ENCODE measurements at regions not wholly inside any gene's neighbourhood (a gene's known extent, or its start where the extent isn't known, plus 50 kb on each side); places are given as distances from the start of the nearest gene placed in this dataset.

DNA sequence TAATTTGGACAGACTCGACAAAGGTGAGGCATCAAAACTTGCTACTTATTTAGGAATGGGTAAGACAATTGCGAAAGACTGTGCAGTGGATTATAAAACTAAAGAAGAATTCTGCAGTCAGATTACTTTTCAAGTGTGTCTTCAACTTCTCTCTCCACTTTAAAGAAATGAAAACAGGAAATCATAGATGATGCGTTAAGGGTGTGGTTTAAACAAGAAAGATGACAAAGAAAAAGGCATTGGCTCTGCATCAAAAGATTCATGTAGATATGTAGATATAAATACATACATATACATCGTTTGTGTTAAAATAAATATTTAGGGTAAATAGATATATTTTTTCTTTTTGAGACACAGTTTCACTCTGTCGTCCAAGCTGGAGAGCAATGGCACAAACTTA, 74.6 kb upstream of the PARP11 start:
- ATAC-seq, result no peak
- TF ChIP-seq, protein P1, sequence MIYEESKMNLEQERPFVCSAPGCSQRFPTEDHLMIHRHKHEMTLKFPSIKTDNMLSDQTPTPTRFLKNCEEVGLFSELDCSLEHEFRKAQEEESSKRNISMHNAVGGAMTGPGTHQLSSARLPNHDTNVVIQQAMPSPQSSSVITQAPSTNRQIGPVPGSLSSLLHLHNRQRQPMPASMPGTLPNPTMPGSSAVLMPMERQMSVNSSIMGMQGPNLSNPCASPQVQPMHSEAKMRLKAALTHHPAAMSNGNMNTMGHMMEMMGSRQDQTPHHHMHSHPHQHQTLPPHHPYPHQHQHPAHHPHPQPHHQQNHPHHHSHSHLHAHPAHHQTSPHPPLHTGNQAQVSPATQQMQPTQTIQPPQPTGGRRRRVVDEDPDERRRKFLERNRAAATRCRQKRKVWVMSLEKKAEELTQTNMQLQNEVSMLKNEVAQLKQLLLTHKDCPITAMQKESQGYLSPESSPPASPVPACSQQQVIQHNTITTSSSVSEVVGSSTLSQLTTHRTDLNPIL (CRISPR knock-in tag; IDR thresholded peaks at IDR 0.05; ENCODE audit: low read depth), result no peak
- TF ChIP-seq, protein P2, sequence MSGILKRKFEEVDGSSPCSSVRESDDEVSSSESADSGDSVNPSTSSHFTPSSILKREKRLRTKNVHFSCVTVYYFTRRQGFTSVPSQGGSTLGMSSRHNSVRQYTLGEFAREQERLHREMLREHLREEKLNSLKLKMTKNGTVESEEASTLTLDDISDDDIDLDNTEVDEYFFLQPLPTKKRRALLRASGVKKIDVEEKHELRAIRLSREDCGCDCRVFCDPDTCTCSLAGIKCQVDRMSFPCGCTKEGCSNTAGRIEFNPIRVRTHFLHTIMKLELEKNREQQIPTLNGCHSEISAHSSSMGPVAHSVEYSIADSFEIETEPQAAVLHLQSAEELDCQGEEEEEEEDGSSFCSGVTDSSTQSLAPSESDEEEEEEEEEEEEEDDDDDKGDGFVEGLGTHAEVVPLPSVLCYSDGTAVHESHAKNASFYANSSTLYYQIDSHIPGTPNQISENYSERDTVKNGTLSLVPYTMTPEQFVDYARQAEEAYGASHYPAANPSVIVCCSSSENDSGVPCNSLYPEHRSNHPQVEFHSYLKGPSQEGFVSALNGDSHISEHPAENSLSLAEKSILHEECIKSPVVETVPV (CRISPR knock-in tag; IDR thresholded peaks at IDR 0.05), result no peak
- TF ChIP-seq ESRRG (CRISPR knock-in tag; IDR thresholded peaks at IDR 0.05), result no peak
- TF ChIP-seq BACH2 (CRISPR knock-in tag; IDR thresholded peaks at IDR 0.05; ENCODE audit: borderline replicate concordance), result no peak
- TF ChIP-seq ZNF8 (CRISPR knock-in tag; IDR thresholded peaks at IDR 0.05), result no peak
- no peak for TF ChIP-seq CSDC2 (CRISPR knock-in tag; IDR thresholded peaks at IDR 0.05)
- no peak for TF ChIP-seq PPARA (CRISPR knock-in tag; IDR thresholded peaks at IDR 0.05; ENCODE audit: borderline replicate concordance)
- no peak for TF ChIP-seq ZC3H10 (CRISPR knock-in tag; IDR thresholded peaks at IDR 0.05)
- TF ChIP-seq, protein P3, sequence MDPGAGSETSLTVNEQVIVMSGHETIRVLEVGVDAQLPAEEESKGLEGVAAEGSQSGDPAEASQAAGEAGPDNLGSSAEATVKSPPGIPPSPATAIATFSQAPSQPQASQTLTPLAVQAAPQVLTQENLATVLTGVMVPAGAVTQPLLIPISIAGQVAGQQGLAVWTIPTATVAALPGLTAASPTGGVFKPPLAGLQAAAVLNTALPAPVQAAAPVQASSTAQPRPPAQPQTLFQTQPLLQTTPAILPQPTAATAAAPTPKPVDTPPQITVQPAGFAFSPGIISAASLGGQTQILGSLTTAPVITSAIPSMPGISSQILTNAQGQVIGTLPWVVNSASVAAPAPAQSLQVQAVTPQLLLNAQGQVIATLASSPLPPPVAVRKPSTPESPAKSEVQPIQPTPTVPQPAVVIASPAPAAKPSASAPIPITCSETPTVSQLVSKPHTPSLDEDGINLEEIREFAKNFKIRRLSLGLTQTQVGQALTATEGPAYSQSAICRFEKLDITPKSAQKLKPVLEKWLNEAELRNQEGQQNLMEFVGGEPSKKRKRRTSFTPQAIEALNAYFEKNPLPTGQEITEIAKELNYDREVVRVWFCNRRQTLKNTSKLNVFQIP (CRISPR knock-in tag; IDR thresholded peaks at IDR 0.05; ENCODE audit: borderline replicate concordance, low read depth), result no peak
- no peak for TF ChIP-seq ISL1 (CRISPR knock-in tag; IDR thresholded peaks at IDR 0.05)
- no peak for TF ChIP-seq ZFP30 (CRISPR knock-in tag; IDR thresholded peaks at IDR 0.05)
- no peak for TF ChIP-seq TCF4 (CRISPR knock-in tag; IDR thresholded peaks at IDR 0.05; ENCODE audit: borderline replicate concordance)
- no peak for TF ChIP-seq ZFP3 (CRISPR knock-in tag; IDR thresholded peaks at IDR 0.05)
- no peak for TF ChIP-seq OSR1 (CRISPR knock-in tag; IDR thresholded peaks at IDR 0.05)
- TF ChIP-seq ZNF565 (CRISPR knock-in tag; conservative IDR thresholded peaks at IDR 0.05; ENCODE audit: low read depth), result no peak
- no peak for TF ChIP-seq ZNF70 (CRISPR knock-in tag; IDR thresholded peaks at IDR 0.05)
- no peak for TF ChIP-seq RARB (CRISPR knock-in tag; IDR thresholded peaks at IDR 0.05)

DNA sequence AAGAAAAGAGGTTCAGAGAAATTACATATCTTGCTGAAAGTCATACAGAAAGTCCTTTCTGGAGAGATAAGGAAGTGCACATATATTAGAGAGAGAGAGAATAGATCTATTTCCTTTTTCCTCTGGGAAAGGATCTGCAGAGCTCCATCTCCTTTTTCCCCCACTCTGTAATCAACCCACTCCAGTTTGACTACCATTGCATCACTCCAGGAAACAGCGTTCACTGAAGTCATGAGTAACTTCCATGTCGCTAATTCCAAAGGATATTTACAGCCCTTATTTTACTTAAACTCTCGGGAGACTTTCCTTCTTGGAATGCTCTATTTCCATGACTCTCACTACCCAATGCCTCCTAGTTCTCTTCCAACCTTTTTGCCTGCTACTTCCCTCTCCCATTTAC, 72.5 kb upstream of the PARP11 start:
- no peak for TF ChIP-seq TOX (CRISPR knock-in tag; IDR thresholded peaks at IDR 0.05; ENCODE audit: borderline replicate concordance)
- no peak for TF ChIP-seq RARB (CRISPR knock-in tag; IDR thresholded peaks at IDR 0.05)
- TF ChIP-seq SNAI2 (CRISPR knock-in tag; IDR thresholded peaks at IDR 0.05), result no peak
- TF ChIP-seq CSDC2 (CRISPR knock-in tag; IDR thresholded peaks at IDR 0.05), result no peak
- TF ChIP-seq TCF4 (CRISPR knock-in tag; IDR thresholded peaks at IDR 0.05; ENCODE audit: borderline replicate concordance), result no peak
- TF ChIP-seq, protein P4, sequence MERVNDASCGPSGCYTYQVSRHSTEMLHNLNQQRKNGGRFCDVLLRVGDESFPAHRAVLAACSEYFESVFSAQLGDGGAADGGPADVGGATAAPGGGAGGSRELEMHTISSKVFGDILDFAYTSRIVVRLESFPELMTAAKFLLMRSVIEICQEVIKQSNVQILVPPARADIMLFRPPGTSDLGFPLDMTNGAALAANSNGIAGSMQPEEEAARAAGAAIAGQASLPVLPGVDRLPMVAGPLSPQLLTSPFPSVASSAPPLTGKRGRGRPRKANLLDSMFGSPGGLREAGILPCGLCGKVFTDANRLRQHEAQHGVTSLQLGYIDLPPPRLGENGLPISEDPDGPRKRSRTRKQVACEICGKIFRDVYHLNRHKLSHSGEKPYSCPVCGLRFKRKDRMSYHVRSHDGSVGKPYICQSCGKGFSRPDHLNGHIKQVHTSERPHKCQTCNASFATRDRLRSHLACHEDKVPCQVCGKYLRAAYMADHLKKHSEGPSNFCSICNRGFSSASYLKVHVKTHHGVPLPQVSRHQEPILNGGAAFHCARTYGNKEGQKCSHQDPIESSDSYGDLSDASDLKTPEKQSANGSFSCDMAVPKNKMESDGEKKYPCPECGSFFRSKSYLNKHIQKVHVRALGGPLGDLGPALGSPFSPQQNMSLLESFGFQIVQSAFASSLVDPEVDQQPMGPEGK (CRISPR knock-in tag; IDR thresholded peaks at IDR 0.05; ENCODE audit: borderline replicate concordance), result no peak
- TF ChIP-seq ZFP30 (CRISPR knock-in tag; IDR thresholded peaks at IDR 0.05), result no peak
- TF ChIP-seq ARNTL (CRISPR knock-in tag; IDR thresholded peaks at IDR 0.05; ENCODE audit: borderline replicate concordance, low read depth), result no peak
- no peak for TF ChIP-seq ISL1 (CRISPR knock-in tag; IDR thresholded peaks at IDR 0.05)
- no peak for TF ChIP-seq ESRRG (CRISPR knock-in tag; IDR thresholded peaks at IDR 0.05)
- TF ChIP-seq, protein P1 (CRISPR knock-in tag; IDR thresholded peaks at IDR 0.05; ENCODE audit: low read depth), result no peak
- TF ChIP-seq, protein P2 (CRISPR knock-in tag; IDR thresholded peaks at IDR 0.05), result no peak
- TF ChIP-seq GLIS3 (CRISPR knock-in tag; IDR thresholded peaks at IDR 0.05), result no peak
- no peak for TF ChIP-seq ZC3H10 (CRISPR knock-in tag; IDR thresholded peaks at IDR 0.05)
- TF ChIP-seq, protein P5, sequence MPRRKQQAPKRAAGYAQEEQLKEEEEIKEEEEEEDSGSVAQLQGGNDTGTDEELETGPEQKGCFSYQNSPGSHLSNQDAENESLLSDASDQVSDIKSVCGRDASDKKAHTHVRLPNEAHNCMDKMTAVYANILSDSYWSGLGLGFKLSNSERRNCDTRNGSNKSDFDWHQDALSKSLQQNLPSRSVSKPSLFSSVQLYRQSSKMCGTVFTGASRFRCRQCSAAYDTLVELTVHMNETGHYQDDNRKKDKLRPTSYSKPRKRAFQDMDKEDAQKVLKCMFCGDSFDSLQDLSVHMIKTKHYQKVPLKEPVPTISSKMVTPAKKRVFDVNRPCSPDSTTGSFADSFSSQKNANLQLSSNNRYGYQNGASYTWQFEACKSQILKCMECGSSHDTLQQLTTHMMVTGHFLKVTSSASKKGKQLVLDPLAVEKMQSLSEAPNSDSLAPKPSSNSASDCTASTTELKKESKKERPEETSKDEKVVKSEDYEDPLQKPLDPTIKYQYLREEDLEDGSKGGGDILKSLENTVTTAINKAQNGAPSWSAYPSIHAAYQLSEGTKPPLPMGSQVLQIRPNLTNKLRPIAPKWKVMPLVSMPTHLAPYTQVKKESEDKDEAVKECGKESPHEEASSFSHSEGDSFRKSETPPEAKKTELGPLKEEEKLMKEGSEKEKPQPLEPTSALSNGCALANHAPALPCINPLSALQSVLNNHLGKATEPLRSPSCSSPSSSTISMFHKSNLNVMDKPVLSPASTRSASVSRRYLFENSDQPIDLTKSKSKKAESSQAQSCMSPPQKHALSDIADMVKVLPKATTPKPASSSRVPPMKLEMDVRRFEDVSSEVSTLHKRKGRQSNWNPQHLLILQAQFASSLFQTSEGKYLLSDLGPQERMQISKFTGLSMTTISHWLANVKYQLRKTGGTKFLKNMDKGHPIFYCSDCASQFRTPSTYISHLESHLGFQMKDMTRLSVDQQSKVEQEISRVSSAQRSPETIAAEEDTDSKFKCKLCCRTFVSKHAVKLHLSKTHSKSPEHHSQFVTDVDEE (CRISPR knock-in tag; IDR thresholded peaks at IDR 0.05), result no peak
- TF ChIP-seq, protein P3 (CRISPR knock-in tag; IDR thresholded peaks at IDR 0.05; ENCODE audit: borderline replicate concordance, low read depth), result no peak
- no peak for TF ChIP-seq ZNF8 (CRISPR knock-in tag; IDR thresholded peaks at IDR 0.05)
- no peak for TF ChIP-seq PPARA (CRISPR knock-in tag; IDR thresholded peaks at IDR 0.05; ENCODE audit: borderline replicate concordance)
- TF ChIP-seq OSR1 (CRISPR knock-in tag; IDR thresholded peaks at IDR 0.05), result no peak
- TF ChIP-seq ZNF565 (CRISPR knock-in tag; conservative IDR thresholded peaks at IDR 0.05; ENCODE audit: low read depth), result no peak
- ATAC-seq, result no peak
